Suprapubic skin (tissue), 4 donors: ENCODE measurements at regions not wholly inside any gene's neighbourhood (a gene's known extent, or its start where the extent isn't known, plus 50 kb on each side); places are given as distances from the start of the nearest gene placed in this dataset.

Experiments used
- CTCF ChIP-seq, 2 donors: fragments of 200-600 bp in 1 of 2; fragments of 450-650 bp in 1 of 2; sonication (generic) in 1 of 2; IDR thresholded peaks; one replicate each; pipeline ENCODE4 v1.5.1; 2016 to 2019; ENCODE audit warnings: antibody characterized with exemption in 2 of 2, mild to moderate bottlenecking in 1 of 2, moderate library complexity in 1 of 2
- EP300 ChIP-seq: sonication (generic); formaldehyde crosslinking; IDR thresholded peaks from one replicate; pipeline ENCODE4 v1.6.1; 2017; ENCODE audit warnings: antibody characterized with exemption
- POLR2A ChIP-seq, 2 donors: fragments of 450-650 bp; IDR thresholded peaks; one replicate each; pipeline ENCODE4 v1.6.1; 2017; ENCODE audit warnings: antibody characterized with exemption in 2 of 2, mild to moderate bottlenecking in 2 of 2, moderate library complexity in 2 of 2
- POLR2AphosphoS5 ChIP-seq, 3 donors: sonication (generic); formaldehyde crosslinking; IDR thresholded peaks; one replicate each; pipeline ENCODE4 v1.6.1; 2017; ENCODE audit warnings: antibody characterized with exemption in 3 of 3

- TF ChIP-seq POLR2A (IDR thresholded peaks at IDR 0.05) (no peak), EP300 (no peak), CTCF (IDR thresholded peaks at IDR 0.05) (no peak), POLR2AphosphoS5 (IDR thresholded peaks at IDR 0.05) (no peak)
Measured at GRCh38 chr1:57894315-57894714, 470.5 kb upstream of the DAB1 start.
